H1 (cell line): ENCODE measurements at regions not wholly inside any gene's neighbourhood (a gene's known extent, or its start where the extent isn't known, plus 50 kb on each side); places are given as distances from the start of the nearest gene placed in this dataset.
A peak's percentile ranks its signal among the peaks of the same experiment; 100 is the strongest.
"Not testable (repeated sequence)": the region's sequence is repeated elsewhere in the genome, so short reads cannot be mapped to it uniquely, and the experiment has no call there.

Experiments used
- CTCF ChIA-PET: fragments of 300-600 bp; sonication (Branson Sonifier 250); formaldehyde crosslinking; loops from one replicate; lab custom pipeline; 2021; ENCODE audit not compliant: partially characterized antibody; lab: Charles Lee
- POLR2A ChIA-PET: fragments of 300-600 bp; sonication (Branson Sonifier 250); formaldehyde crosslinking; loops from one replicate; lab custom pipeline; 2021; ENCODE audit warnings: inconsistent platforms; ENCODE audit not compliant: partially characterized antibody; lab: Charles Lee
- DNase-seq, 2 experiments: peaks; one replicate each; pipeline versions ENCODE4 v3.0.0 to v3.0.0-alpha.2; 2010 to 2022; ENCODE audit warnings: low spot score in 2 of 2, low read depth in 1 of 2, mixed read lengths in 1 of 2
- FAIRE-seq: peaks from 2 replicates; lab custom pipeline; 2011; peaks lifted over from hg19 to GRCh38; lab: Jason Lieb, UNC
- H2AFZ ChIP-seq: 2 replicates; pipeline ENCODE4 v1.8.1; 2012; ENCODE audit warnings: low read length, inconsistent platforms
- H2AK5ac ChIP-seq: 2 replicates; pipeline ENCODE4 v1.6.1; 2013; ENCODE audit warnings: low read depth, low read length
- H2BK120ac ChIP-seq: replicated peaks from 2 replicates; pipeline ENCODE3; 2013; ENCODE audit warnings: low read depth, low read length, inconsistent platforms
- H2BK12ac ChIP-seq: 2 replicates; pipeline ENCODE4 v1.6.1; 2013; ENCODE audit warnings: low read depth, low read length
- H2BK15ac ChIP-seq: 2 replicates; pipeline ENCODE4 v1.6.1; 2013; ENCODE audit warnings: low read length
- H2BK20ac ChIP-seq: 2 replicates; pipeline ENCODE4 v1.6.1; 2013; ENCODE audit warnings: low read length
- H2BK5ac ChIP-seq: 2 replicates; pipeline ENCODE4 v1.6.1; 2013; ENCODE audit warnings: low read depth, low read length
- H3K14ac ChIP-seq: 2 replicates; pipeline ENCODE4 v1.6.1; 2013; ENCODE audit warnings: inconsistent platforms; ENCODE audit not compliant: insufficient read length
- H3K18ac ChIP-seq: 2 replicates; pipeline ENCODE4 v1.6.1; 2013; ENCODE audit warnings: low read length; ENCODE audit errors: extremely low read depth
- H3K23ac ChIP-seq: 2 replicates; pipeline ENCODE4 v1.6.1; 2013; ENCODE audit warnings: inconsistent platforms; ENCODE audit not compliant: insufficient read length
- H3K23me2 ChIP-seq: 2 replicates; pipeline ENCODE4 v1.6.1; 2013; ENCODE audit warnings: low read depth, low read length
- H3K27ac ChIP-seq: 2 replicates; pipeline ENCODE4 v1.6.1; 2011; ENCODE audit warnings: low read depth, low read length, inconsistent platforms
- H3K27me3 ChIP-seq, 4 experiments: replicated peaks in 1 of 4; 1 replicate in 1 of 4; 2 replicates in 3 of 4; pipeline versions ENCODE4 v1.6.1 to v1.8.1; 2011 to 2013; ENCODE audit warnings: low read length in 3 of 4, mild to moderate bottlenecking in 3 of 4, inconsistent platforms in 2 of 4, mixed read lengths in 2 of 4, moderate library complexity in 1 of 4; ENCODE audit not compliant: control insufficient read depth in 3 of 4, insufficient read depth in 3 of 4; ENCODE audit errors: extremely low read depth in 1 of 4
- H3K36me3 ChIP-seq, 4 experiments: 2 replicates each; pipeline versions ENCODE4 v1.6.1 to v1.8.1; 2011 to 2013; ENCODE audit warnings: mild to moderate bottlenecking in 4 of 4, low read length in 3 of 4, moderate library complexity in 2 of 4, control low read depth in 1 of 4, inconsistent platforms in 1 of 4; ENCODE audit not compliant: insufficient read depth in 4 of 4, control insufficient read depth in 2 of 4
- H3K4ac ChIP-seq: replicated peaks from 2 replicates; pipeline ENCODE3; 2013; ENCODE audit warnings: low read length, low read depth, mixed read lengths, inconsistent platforms; ENCODE audit not compliant: insufficient read length
- H3K4me1 ChIP-seq, 4 experiments: replicated peaks in 1 of 4; 1 replicate in 1 of 4; 2 replicates in 3 of 4; pipeline versions ENCODE4 v1.6.1 to v1.8.1; 2011 to 2013; ENCODE audit warnings: low read length in 3 of 4, inconsistent platforms in 2 of 4, mixed read lengths in 1 of 4; ENCODE audit not compliant: insufficient read depth in 4 of 4, control insufficient read depth in 3 of 4
- H3K4me2 ChIP-seq, 2 experiments: 2 replicates each; pipeline versions ENCODE4 v1.6.1 to v1.8.1; 2011 to 2013; ENCODE audit warnings: low read depth in 2 of 2, low read length in 2 of 2, control low read depth in 1 of 2, inconsistent platforms in 1 of 2, mild to moderate bottlenecking in 1 of 2; ENCODE audit not compliant: insufficient read depth in 1 of 2
- H3K4me3 ChIP-seq, 4 experiments: fragments of 200-600, 300-600 bp in 1 of 4; sonication (generic), shearing (Covaris generic), sonication (Bioruptor Twin) in 1 of 4; 2 replicates each; pipeline versions ENCODE4 v1.5.1 to v1.8.1; 2011 to 2016; ENCODE audit warnings: low read length in 4 of 4, low read depth in 3 of 4, control low read depth in 2 of 4, inconsistent platforms in 2 of 4, mild to moderate bottlenecking in 2 of 4, mixed read lengths in 1 of 4, moderate library complexity in 1 of 4; ENCODE audit not compliant: insufficient read depth in 2 of 4; ENCODE audit errors: extremely low read depth in 1 of 4
- H3K56ac ChIP-seq: replicated peaks from 2 replicates; pipeline ENCODE3; 2013; ENCODE audit warnings: low read depth, mild to moderate bottlenecking, mixed read lengths, low read length, inconsistent platforms; ENCODE audit not compliant: insufficient read length
- H3K79me1 ChIP-seq: 2 replicates; pipeline ENCODE4 v1.6.1; 2013; ENCODE audit warnings: low read depth, low read length, control low read depth
- H3K79me2 ChIP-seq, 2 experiments: 2 replicates each; pipeline versions ENCODE4 v1.6.1 to v1.8.1; 2012 to 2013; ENCODE audit warnings: low read length in 2 of 2, mild to moderate bottlenecking in 2 of 2, inconsistent platforms in 1 of 2; ENCODE audit not compliant: insufficient read depth in 2 of 2, control insufficient read depth in 1 of 2
- H3K9ac ChIP-seq, 4 experiments: replicated peaks in 1 of 4; 1 replicate in 1 of 4; 2 replicates in 3 of 4; pipeline versions ENCODE4 v1.6.1 to v1.8.1; 2011 to 2013; ENCODE audit warnings: low read depth in 3 of 4, low read length in 3 of 4, control low read depth in 2 of 4, mild to moderate bottlenecking in 2 of 4, moderate library complexity in 2 of 4, inconsistent platforms in 1 of 4; ENCODE audit errors: extremely low read depth in 1 of 4
- H3K9me3 ChIP-seq, 2 experiments: 2 replicates each; pipeline versions ENCODE4 v1.6.1 to v1.8.1; 2012 to 2013; ENCODE audit warnings: mild to moderate bottlenecking in 2 of 2, moderate library complexity in 2 of 2, control low read depth in 1 of 2, inconsistent platforms in 1 of 2, low read depth in 1 of 2, low read length in 1 of 2, mixed read lengths in 1 of 2; ENCODE audit not compliant: insufficient read depth in 2 of 2
- H4K20me1 ChIP-seq, 2 experiments: replicated peaks in 1 of 2; 2 replicates each; pipeline versions ENCODE3 to v1.8.1; 2011 to 2013; ENCODE audit warnings: inconsistent platforms in 2 of 2, low read length in 2 of 2, mild to moderate bottlenecking in 1 of 2; ENCODE audit not compliant: insufficient read depth in 2 of 2, control insufficient read depth in 1 of 2
- H4K5ac ChIP-seq: 2 replicates; pipeline ENCODE4 v1.6.1; 2013; ENCODE audit warnings: low read length, low read depth, mixed read lengths, inconsistent platforms; ENCODE audit not compliant: insufficient read length
- H4K8ac ChIP-seq: 2 replicates; pipeline ENCODE4 v1.8.0; 2013; ENCODE audit warnings: mild to moderate bottlenecking, moderate library complexity, low read length, inconsistent platforms; ENCODE audit not compliant: insufficient read depth; ENCODE audit errors: extremely low read depth
- H4K91ac ChIP-seq: replicated peaks from 2 replicates; pipeline ENCODE3; 2013; ENCODE audit warnings: low read length, mixed read lengths, inconsistent platforms; ENCODE audit not compliant: insufficient read length
- CEBPB ChIP-seq: IDR thresholded peaks from 2 replicates; pipeline ENCODE4 v1.6.1; 2012; ENCODE audit warnings: low read depth, low read length
- CTCF ChIP-seq, 3 experiments: IDR thresholded peaks; 1 replicate in 2 of 3; 2 replicates in 1 of 3; pipeline versions ENCODE4 v1.5.1 to v1.6.1; 2011; ENCODE audit warnings: low read length in 3 of 3, mild to moderate bottlenecking in 3 of 3, inconsistent platforms in 2 of 3, low read depth in 1 of 3, moderate library complexity in 1 of 3; ENCODE audit not compliant: insufficient read depth in 1 of 3; ENCODE audit errors: control extremely low read depth in 1 of 3
- MAX ChIP-seq: IDR thresholded peaks from 2 replicates; pipeline ENCODE4 v1.6.1; 2012; ENCODE audit warnings: inconsistent platforms
- RAD21 ChIP-seq, 2 experiments: IDR thresholded peaks in 1 of 2; conservative IDR thresholded peaks in 1 of 2; 2 replicates each; pipeline ENCODE4 v1.6.1; 2011; ENCODE audit warnings: low read depth in 2 of 2, low read length in 2 of 2, improper control_type of control experiment in 1 of 2, inconsistent platforms in 1 of 2, mild to moderate bottlenecking in 1 of 2, moderate library complexity in 1 of 2
- WGBS, 2 experiments: shearing (Covaris generic) in 1 of 2; methylation state at CpG; one replicate each; pipeline versions ENCODE4 v1.1.6 to v1.1.7; 2013 to 2015; ENCODE audit warnings: low lambda C conversion rate in 2 of 2, mixed read lengths in 2 of 2, inconsistent platforms in 1 of 2, low coverage in 1 of 2, missing lambda C conversion rate in 1 of 2; ENCODE audit not compliant: insufficient replicate concordance in 2 of 2, insufficient coverage in 1 of 2, insufficient read length in 1 of 2; ENCODE audit errors: extremely low coverage in 1 of 2, missing lambda C conversion rate in 1 of 2; 5-methylcytosine and 5-hydroxymethylcytosine counted together

- H3K27me3 ChIP-seq, H2BK20ac ChIP-seq, H2AK5ac ChIP-seq, H3K9ac ChIP-seq, H3K4me2 ChIP-seq, H3K79me1 ChIP-seq, H4K20me1 ChIP-seq, H3K9me3 ChIP-seq, H4K91ac ChIP-seq, H3K79me2 ChIP-seq, H4K8ac ChIP-seq, H4K5ac ChIP-seq, H3K23me2 ChIP-seq, H3K27ac ChIP-seq, H3K23ac ChIP-seq, H3K18ac ChIP-seq, H2AFZ ChIP-seq, H3K4me1 ChIP-seq, H3K4me3 ChIP-seq, H2BK15ac ChIP-seq, H3K14ac ChIP-seq, H3K4ac ChIP-seq, H3K36me3 ChIP-seq, H3K56ac ChIP-seq, H2BK120ac ChIP-seq, H2BK5ac ChIP-seq: not testable (repeated sequence)
- TF ChIP-seq CTCF (IDR thresholded peaks at IDR 0.05; ENCODE audit: control extremely low read depth in 1 of 3, insufficient read depth in 1 of 3, low read depth in 1 of 3, low read length in 3 of 3) (peak; percentile 40 to 68 (median 57); a peak in 3 of 4 replicates), CEBPB (peak; percentile 76), MAX (peak; percentile 64), RAD21 (IDR thresholded peaks at IDR 0.05 in 1 of 2, conservative IDR thresholded peaks at IDR 0.05 in 1 of 2; ENCODE audit: low read depth in 2 of 2, low read length in 2 of 2) (peak; percentile 43 to 56)
- peak; percentile 57 for FAIRE-seq
- H2BK12ac ChIP-seq, result 0 out of 2 replicates have a peak overlapping the region, but pooled peaks have one; percentile 51
- DNase-seq, result peak in 1 of 2 experiments; percentile 60
- WGBS, 2 experiments, result 94% methylated on average over 2 of the region's 2 CpGs; no CpG with 5 or more reads in 1 of the 2 experiments
- ChIA-PET CTCF (interaction anchor here (0.8 to 5.4 kb wide), 27 partner anchors 8 to 618 kb away, joined by 3 to 39 read pairs (median 3); partner anchors contain the start of gene MTNR1B), POLR2A (interaction anchor here (0.6 to 1.4 kb wide), 4 partner anchors 10 to 52 kb away, joined by 3 to 7 read pairs (median 4); no protein-coding TSS in a partner anchor)
These were observed 95.7 kb downstream of the MTNR1B start for GRCh38 chr11:93065074-93065674.
